Stimulated activated naive B cell treated with anti-CD40 and anti-IgM and Interleukin-4, amounts not matched to agents 10 μg/mL and 1 μg/mL and 100 μg/mL, for 72 hours (primary cell): ENCODE measurements at regions not wholly inside any gene's neighbourhood (a gene's known extent, or its start where the extent isn't known, plus 50 kb on each side); places are given as distances from the start of the nearest gene placed in this dataset.

Source experiments
- ATAC-seq, 2 donors: fragments of 150-1000 bp; cut with Tn5 transposase; replicated peaks; 2 replicates each; pipeline ENCODE4 v1.10.0; 2021; ENCODE audit warnings: moderate library complexity in 1 of 2
- DNase-seq: peaks from one replicate; pipeline ENCODE4 v3.0.0; 2021
- H3K27ac Mint-ChIP-seq: one replicate; pipeline ENCODE4 v1.8.0; 2022; ENCODE audit warnings: mild to moderate bottlenecking, mixed read lengths
- H3K27me3 Mint-ChIP-seq, 2 donors: one replicate each; pipeline ENCODE4 v1.8.0; 2022; ENCODE audit warnings: mixed read lengths in 2 of 2
- H3K36me3 Mint-ChIP-seq, 2 donors: one replicate each; pipeline ENCODE4 v1.8.0; 2022; ENCODE audit warnings: mixed read lengths in 2 of 2, mild to moderate bottlenecking in 1 of 2
- H3K4me1 Mint-ChIP-seq, 2 donors: one replicate each; pipeline ENCODE4 v1.8.0; 2022; ENCODE audit warnings: mixed read lengths in 2 of 2, mild to moderate bottlenecking in 1 of 2
- H3K4me3 Mint-ChIP-seq, 2 donors: one replicate each; pipeline ENCODE4 v1.8.0; 2022; ENCODE audit warnings: mild to moderate bottlenecking in 2 of 2, mixed read lengths in 2 of 2, moderate library complexity in 1 of 2
- H3K9me3 Mint-ChIP-seq, 2 donors: one replicate each; pipeline ENCODE4 v1.8.0; 2022; ENCODE audit warnings: mixed read lengths in 2 of 2, mild to moderate bottlenecking in 1 of 2

DNA sequence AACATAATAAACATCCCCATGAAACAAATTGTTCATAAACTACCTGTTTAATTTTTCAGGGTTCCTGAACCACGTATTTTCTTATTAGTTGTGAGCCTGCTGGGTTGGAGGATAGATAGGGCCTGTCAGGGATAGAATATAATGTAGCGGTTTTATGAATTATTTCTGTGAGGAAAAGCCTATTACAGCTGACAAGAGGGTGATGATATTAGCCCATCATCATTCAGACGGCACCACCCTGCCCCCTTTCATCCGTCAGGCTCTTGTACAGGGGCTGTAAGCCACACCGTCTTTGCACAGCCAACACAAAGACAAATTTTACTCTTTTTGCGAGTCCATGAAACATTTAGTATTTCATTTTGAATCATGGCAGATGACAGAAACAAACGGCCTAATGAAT lies 335.3 kb upstream of the TMCO5A start:
- Mint-ChIP-seq H3K9me3 (peaks cover 0 to 2% of the 10 kb centered on the region in 2 donors), H3K36me3 (no peaks in the 10 kb centered on the region), H3K27me3 (no peaks in the 10 kb centered on the region), H3K27ac (no peak overlapping the region), H3K4me1 (no peaks in the 10 kb centered on the region), H3K4me3 (no peak overlapping the region)
- no peak for ATAC-seq
- DNase-seq: no peak

DNA sequence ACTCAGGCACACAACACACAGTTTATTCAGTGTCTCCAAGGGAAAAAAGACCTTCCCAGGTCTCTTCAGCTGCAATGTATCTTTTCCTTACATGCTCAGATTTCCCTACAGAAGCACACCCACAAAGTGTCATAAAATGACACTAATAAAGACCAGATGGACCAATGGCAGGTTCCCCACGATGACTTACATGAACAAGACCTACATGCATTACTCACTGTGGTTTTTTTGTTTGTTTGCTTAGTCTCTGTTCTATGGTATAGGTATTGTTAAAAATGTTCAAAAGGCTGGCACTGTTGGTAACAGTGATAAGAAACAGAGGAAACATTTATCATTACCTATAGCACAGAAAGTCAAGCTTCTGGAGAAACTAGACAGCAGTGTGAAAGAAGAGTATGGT lies 318.2 kb upstream of the TMCO5A start:
- Mint-ChIP-seq H3K9me3 (peaks cover 0 to 3% of the 10 kb centered on the region in 2 donors), H3K4me3 (no peak overlapping the region), H3K36me3 (no peaks in the 10 kb centered on the region), H3K4me1 (no peaks in the 10 kb centered on the region), H3K27ac (no peak overlapping the region), H3K27me3 (no peaks in the 10 kb centered on the region)
- ATAC-seq (no peak), DNase-seq (no peak)

DNA sequence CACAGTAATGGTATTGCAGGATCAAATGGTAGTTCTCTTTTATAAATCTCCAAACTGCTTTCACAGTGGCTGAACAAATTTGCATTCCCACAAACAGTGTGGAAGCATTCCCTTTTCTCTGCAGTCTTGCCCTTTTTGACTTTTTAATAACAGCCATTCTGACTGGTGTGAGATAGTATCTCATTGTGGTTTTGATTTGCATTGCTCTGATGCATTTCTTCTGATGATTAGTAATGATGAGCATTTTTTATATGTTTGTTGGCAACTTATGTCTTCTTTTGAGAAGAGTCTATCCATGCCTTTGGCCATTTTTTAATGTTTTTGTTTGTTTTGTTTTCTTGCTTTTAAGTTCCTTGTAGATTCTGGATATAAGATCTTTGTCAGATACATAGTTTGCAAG lies 316.1 kb upstream of the TMCO5A start:
- DNase-seq: no peak
- Mint-ChIP-seq H3K9me3 (peaks cover 0 to 3% of the 10 kb centered on the region in 2 donors), H3K4me3 (no peak overlapping the region), H3K27ac (no peak overlapping the region), H3K27me3 (no peaks in the 10 kb centered on the region), H3K4me1 (no peaks in the 10 kb centered on the region), H3K36me3 (no peaks in the 10 kb centered on the region)
- ATAC-seq: no peak

DNA sequence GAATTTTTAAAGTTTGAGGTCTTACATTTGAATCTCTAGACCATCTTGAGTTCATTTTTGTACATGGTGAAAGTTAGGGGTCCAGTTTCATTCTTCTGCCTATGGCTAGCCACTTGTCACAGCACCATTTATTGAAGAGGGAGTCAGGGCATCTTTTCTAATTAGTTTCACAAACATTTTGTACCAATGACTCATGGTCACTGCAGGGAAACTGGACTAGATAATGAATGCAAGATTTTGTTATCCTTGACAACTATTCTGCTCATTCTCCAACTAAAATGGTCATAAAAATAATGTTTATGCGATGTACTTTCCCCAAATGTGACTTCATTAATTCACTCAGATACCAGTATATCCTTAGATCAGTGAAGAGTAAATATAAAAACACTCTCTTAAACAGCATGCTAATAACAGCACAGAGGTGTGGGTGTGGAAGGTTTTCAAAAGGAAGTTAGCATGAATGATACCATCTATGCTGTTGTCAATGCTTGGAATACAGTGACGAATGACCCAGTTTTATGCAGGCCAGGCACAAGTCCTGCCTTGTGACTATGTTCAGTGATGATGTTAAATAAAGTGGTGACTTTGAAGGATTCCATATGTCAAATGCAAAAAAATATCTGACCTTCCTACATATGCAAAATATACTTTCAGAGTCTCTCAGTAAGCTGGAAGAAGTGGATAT lies 314.9 kb upstream of the TMCO5A start:
- Mint-ChIP-seq H3K9me3 (peaks cover 0 to 3% of the 10 kb centered on the region in 2 donors), H3K27ac (no peak overlapping the region), H3K27me3 (no peaks in the 10 kb centered on the region), H3K4me3 (no peak overlapping the region), H3K36me3 (no peaks in the 10 kb centered on the region), H3K4me1 (no peaks in the 10 kb centered on the region)
- ATAC-seq (no peak), DNase-seq (no peak)

DNA sequence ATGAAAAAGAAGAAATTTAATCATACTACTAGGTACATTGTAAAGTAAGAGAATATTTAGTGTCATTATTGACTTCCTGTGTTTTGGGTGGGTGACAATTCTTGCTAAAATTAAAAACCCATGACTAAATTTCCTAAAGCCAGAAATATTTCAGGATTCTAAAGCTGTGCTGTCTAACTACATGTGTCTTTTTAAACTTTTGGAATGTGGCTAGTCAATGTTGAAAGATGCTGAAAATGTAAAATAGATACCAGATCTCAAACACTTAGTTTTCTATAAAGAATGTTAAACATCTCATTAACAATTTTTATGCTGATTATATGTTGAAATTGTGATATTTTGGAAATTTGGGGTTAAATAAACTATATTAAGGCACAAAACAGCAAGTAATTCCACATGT lies 308.9 kb upstream of the TMCO5A start:
- no peak for DNase-seq
- ATAC-seq: no peak
- H3K36me3 Mint-ChIP-seq: no peaks in the 10 kb centered on the region
- no peaks in the 10 kb centered on the region for H3K27me3 Mint-ChIP-seq
- no peaks in the 10 kb centered on the region for H3K4me1 Mint-ChIP-seq
- no peak overlapping the region for H3K4me3 Mint-ChIP-seq
- no peak overlapping the region for H3K27ac Mint-ChIP-seq
- peaks cover 0 to 3% of the 10 kb centered on the region in 2 donors for H3K9me3 Mint-ChIP-seq

DNA sequence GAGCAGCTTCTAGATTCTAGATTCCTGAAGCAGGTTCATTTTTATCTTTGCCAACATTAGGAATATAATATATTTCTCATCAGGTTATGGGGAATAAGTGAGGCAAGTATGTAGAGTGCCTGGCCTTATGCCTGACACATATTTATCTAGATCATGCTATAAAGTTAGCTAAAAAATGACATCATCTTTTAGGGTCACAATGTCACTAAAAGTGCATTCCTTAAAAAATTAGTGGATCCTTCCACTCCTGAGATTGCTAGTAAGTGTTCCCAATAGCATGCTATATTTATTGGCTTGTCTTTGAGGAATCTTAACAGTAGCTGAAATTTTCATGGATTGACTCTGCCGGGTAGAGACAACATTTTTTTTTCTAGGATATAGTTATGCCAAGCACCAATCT lies 305.9 kb upstream of the TMCO5A start:
- peaks cover 0 to 2% of the 10 kb centered on the region in 2 donors for H3K9me3 Mint-ChIP-seq
- H3K36me3 Mint-ChIP-seq: no peaks in the 10 kb centered on the region
- ATAC-seq (no peak), DNase-seq (no peak)
- H3K27ac Mint-ChIP-seq: no peak overlapping the region
- no peak overlapping the region for H3K4me3 Mint-ChIP-seq
- H3K27me3 Mint-ChIP-seq: no peaks in the 10 kb centered on the region
- no peaks in the 10 kb centered on the region for H3K4me1 Mint-ChIP-seq

DNA sequence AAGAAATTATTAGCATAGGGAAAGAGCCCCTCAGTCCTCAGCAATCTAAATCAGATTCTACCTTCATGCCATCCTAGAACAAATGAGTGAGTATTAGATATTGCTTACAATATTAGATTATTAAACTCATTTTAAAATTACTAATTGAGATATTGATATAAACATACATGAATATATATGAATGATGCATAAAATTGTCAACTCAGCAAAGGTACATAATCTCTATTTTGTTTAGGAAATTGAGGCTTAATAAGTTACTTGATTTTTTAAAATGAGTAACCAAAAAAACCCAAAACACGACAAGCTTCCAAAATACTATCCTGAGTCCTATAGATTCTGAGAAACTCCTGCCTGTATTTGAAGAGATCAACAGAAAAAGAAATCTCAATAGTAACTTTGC lies 297.7 kb upstream of the TMCO5A start:
- H3K27ac Mint-ChIP-seq: no peak overlapping the region
- H3K4me3 Mint-ChIP-seq: no peak overlapping the region
- H3K4me1 Mint-ChIP-seq: no peaks in the 10 kb centered on the region
- ATAC-seq (no peak), DNase-seq (no peak)
- H3K27me3 Mint-ChIP-seq: no peaks in the 10 kb centered on the region
- no peaks in the 10 kb centered on the region for H3K9me3 Mint-ChIP-seq
- no peaks in the 10 kb centered on the region for H3K36me3 Mint-ChIP-seq

DNA sequence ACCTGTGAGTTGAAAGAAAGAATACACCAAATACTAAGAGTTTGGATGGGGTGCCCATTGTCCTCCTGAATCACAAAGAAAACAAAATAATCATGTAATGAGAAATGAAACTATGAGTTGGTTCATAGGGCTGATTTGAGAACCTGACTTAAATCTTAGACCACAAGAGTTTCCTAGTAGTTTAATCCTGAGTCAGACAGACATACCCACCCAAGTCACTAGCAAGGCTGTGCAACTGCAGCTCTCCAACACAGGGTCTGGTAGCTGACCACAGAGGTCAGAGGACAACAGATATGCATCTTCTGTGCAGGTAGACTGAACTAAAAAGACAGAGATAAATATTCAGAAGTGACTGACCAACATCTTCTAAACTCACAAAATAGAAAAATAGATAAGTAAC lies 296.3 kb upstream of the TMCO5A start:
- no peak overlapping the region for H3K4me3 Mint-ChIP-seq
- no peaks in the 10 kb centered on the region for H3K9me3 Mint-ChIP-seq
- no peaks in the 10 kb centered on the region for H3K36me3 Mint-ChIP-seq
- no peak for DNase-seq
- H3K4me1 Mint-ChIP-seq: no peaks in the 10 kb centered on the region
- no peak for ATAC-seq
- H3K27me3 Mint-ChIP-seq: no peaks in the 10 kb centered on the region
- H3K27ac Mint-ChIP-seq: no peak overlapping the region

DNA sequence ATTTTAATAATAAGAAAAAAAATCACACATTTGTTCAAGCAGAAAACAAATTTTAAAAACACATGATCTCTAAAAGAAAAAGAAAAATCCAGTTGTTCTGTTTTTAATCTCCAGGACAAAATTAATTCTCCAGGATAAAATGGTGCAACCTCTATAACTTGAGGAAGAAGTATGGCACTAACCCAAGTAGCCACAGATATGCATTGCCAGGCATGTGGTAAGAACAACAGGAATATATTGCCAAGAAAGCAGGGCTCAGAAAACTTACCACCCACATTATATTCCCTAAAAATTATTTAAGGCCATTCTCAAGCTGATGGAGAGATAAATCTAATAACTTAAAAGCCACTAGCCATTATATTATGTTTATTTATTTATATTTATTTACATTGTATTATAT lies 295.7 kb upstream of the TMCO5A start:
- no peaks in the 10 kb centered on the region for H3K36me3 Mint-ChIP-seq
- H3K4me3 Mint-ChIP-seq: no peak overlapping the region
- no peaks in the 10 kb centered on the region for H3K27me3 Mint-ChIP-seq
- no peak for ATAC-seq
- no peaks in the 10 kb centered on the region for H3K4me1 Mint-ChIP-seq
- DNase-seq: no peak
- no peak overlapping the region for H3K27ac Mint-ChIP-seq
- no peaks in the 10 kb centered on the region for H3K9me3 Mint-ChIP-seq

DNA sequence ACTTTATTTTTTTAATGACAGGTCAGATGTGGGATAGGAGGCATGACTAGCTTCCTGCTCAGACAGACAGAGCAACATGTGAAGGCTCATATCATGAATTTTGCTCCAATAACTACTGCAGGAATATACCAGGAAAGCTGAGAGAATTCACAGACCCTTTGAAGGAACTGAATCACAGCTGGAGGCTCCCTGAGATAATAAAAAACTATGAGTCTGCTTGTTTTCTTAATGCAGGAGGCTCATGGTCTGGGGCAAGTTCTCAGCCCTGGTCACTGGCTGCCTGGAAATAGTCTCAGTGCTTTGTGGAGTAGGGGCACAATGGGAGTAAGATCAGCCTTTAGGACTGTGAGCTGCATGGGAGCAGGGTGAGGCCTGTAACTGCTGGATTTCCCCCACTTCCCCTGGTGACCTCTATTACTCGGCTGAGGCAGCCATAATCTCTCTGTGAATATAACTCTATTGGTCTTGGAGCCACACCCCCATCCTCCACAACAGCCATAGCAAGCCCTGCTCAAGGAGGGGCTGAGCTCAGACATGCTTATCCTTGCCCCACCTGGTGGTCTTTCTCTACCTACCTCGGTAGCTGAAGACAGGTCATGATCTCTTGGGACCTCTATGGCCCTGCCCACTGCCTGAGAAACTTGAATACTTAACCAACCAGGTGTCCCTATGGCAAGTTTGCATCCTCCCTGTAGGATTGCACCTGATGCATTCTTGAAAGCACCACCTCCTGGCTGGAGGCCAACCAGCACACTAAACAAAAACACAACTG lies 281.6 kb upstream of the TMCO5A start:
- H3K27me3 Mint-ChIP-seq: no peaks in the 10 kb centered on the region
- peaks cover 8 to 15% of the 10 kb centered on the region in 2 donors for H3K9me3 Mint-ChIP-seq

DNA sequence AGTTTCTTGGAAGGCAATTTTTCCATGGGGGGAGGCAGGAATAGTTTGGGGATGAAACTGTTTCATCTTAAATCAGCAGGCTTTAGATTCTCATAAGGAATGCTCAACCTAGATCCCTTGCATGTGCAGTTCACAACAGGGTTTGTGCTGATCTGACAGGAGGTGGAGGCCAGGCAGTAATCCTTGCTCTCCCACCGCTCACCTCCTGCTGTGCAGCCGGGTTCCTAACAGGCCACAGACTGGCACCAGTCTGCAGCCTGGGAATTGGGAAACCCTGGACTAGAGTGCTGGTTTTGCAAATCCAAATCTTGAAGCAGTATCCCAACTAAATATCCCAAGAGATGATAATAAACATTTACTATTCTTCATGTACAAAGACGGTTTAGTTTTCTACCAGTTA lies 256.3 kb upstream of the TMCO5A start:
- Mint-ChIP-seq H3K9me3 (peaks cover 0 to 2% of the 10 kb centered on the region in 2 donors), H3K4me3 (no peak overlapping the region), H3K27me3 (no peaks in the 10 kb centered on the region), H3K36me3 (no peaks in the 10 kb centered on the region), H3K27ac (no peak overlapping the region), H3K4me1 (no peaks in the 10 kb centered on the region)
- ATAC-seq (no peak), DNase-seq (no peak)

More for the DNA sequence above, 281.6 kb upstream of the TMCO5A start:
- Mint-ChIP-seq H3K4me1 (no peaks in the 10 kb centered on the region), H3K36me3 (no peaks in the 10 kb centered on the region), H3K27ac (no peak overlapping the region), H3K4me3 (no peak overlapping the region)
- DNase-seq (no peak), ATAC-seq (no peak)

DNA sequence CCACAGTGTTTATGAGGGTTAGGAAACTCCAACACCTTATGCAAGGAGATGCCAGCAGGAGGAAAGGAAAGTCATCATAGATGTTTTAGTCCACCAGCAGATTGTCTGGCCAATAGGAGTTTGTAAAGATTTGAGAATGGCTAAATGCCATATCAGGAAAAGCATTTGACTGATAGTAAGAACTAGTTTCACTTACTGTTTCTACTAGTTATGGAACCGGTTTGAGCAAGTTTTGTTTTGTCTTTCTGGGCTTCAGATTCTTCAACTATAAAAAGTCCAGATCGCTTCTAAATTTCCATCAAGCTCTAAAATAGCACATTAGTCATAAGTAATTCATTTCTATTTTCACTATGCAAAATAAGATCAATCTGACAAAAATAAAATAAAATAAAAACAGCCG lies 254.8 kb upstream of the TMCO5A start:
- peaks cover 0 to 2% of the 10 kb centered on the region in 2 donors for H3K9me3 Mint-ChIP-seq
- no peak overlapping the region for H3K27ac Mint-ChIP-seq
- H3K36me3 Mint-ChIP-seq: no peaks in the 10 kb centered on the region
- H3K4me1 Mint-ChIP-seq: no peaks in the 10 kb centered on the region
- ATAC-seq (no peak), DNase-seq (no peak)
- H3K27me3 Mint-ChIP-seq: no peaks in the 10 kb centered on the region
- no peak overlapping the region for H3K4me3 Mint-ChIP-seq

DNA sequence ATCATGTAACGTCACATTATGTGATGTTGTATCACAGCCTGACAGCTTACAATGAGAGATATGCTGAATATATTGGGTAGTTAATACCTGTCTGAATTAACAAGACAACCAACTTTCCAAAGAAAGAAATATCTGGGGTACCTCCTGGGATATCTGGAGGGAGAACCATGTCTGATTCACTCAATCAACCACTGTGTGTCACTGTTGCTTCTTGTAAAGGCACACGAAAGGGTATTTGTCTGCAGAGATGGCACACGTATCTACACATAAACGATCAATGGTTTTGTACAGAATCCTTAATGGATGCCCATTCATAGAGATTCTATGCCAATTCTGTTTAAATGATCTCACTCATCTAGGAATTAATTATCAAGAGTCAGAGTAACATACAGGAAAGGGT lies 252.1 kb upstream of the TMCO5A start:
- no peaks in the 10 kb centered on the region for H3K36me3 Mint-ChIP-seq
- no peaks in the 10 kb centered on the region for H3K27me3 Mint-ChIP-seq
- no peak for DNase-seq
- no peak for ATAC-seq
- H3K9me3 Mint-ChIP-seq: peaks cover 5 to 6% of the 10 kb centered on the region in 2 donors
- H3K27ac Mint-ChIP-seq: no peak overlapping the region
- H3K4me1 Mint-ChIP-seq: no peaks in the 10 kb centered on the region
- no peak overlapping the region for H3K4me3 Mint-ChIP-seq

DNA sequence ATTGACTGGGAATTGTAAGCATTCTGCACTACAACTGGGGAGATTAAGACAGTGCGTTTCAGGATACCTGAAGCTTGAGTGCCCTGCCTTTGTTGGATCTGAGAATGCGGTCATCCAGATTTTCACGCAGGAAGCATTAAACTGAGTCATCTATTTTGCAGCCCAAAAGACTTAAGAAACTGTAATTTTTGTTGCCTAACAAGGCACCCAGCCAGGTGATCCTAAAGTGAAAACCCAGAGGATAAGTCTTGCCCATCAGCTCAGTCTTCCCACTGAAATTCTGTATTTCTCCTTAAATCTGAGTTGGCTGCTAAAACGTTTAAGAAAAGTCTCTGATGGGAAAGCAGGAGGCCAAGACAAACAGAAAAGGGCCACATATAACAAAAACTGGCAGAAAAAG lies 242.5 kb upstream of the TMCO5A start:
- no peak overlapping the region for H3K27ac Mint-ChIP-seq
- ATAC-seq (no peak), DNase-seq (no peak)
- H3K36me3 Mint-ChIP-seq: no peaks in the 10 kb centered on the region
- H3K4me3 Mint-ChIP-seq: no peak overlapping the region
- no peaks in the 10 kb centered on the region for H3K4me1 Mint-ChIP-seq
- peaks cover 0 to 2% of the 10 kb centered on the region in 2 donors for H3K9me3 Mint-ChIP-seq
- H3K27me3 Mint-ChIP-seq: no peaks in the 10 kb centered on the region

DNA sequence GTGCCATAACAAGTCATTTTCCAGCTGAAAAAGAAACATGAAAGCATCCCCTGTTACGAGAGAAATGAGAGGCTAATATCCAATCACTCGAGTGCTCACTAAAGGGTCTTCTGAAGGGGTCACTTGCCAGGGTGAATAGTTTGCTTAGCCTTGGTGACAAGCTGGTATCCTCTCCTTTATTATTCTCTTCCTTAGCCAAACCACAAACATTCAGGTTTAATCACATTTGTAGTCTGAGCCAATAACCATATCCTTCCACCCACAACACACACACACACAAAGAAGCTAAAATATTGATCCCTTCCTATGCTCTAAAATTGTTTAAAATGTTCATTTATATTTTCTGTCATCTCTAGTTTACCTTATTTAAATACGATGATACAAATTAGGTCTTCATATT lies 240.5 kb upstream of the TMCO5A start:
- ATAC-seq: no peak
- no peak for DNase-seq
- H3K27me3 Mint-ChIP-seq: no peaks in the 10 kb centered on the region
- H3K36me3 Mint-ChIP-seq: no peaks in the 10 kb centered on the region
- peaks cover 0 to 2% of the 10 kb centered on the region in 2 donors for H3K9me3 Mint-ChIP-seq
- H3K4me1 Mint-ChIP-seq: no peaks in the 10 kb centered on the region
- no peak overlapping the region for H3K27ac Mint-ChIP-seq
- H3K4me3 Mint-ChIP-seq: no peak overlapping the region
